OCI-LY3 (cell line): ENCODE measurements at regions not wholly inside any gene's neighbourhood (a gene's known extent, or its start where the extent isn't known, plus 50 kb on each side); places are given as distances from the start of the nearest gene placed in this dataset.

Experiments
- H2AFZ ChIP-seq: fragments of 200-600, 300-600 bp; shearing (Covaris generic); 2 replicates; pipeline ENCODE4 v1.6.0; 2014; ENCODE audit warnings: antibody characterized with exemption, low read depth, low read length
- H3K27ac ChIP-seq: fragments of 200-600, 300-600 bp; sonication (generic); 2 replicates; pipeline ENCODE4 v1.5.1; 2014; ENCODE audit warnings: mild to moderate bottlenecking, low read length, moderate library complexity, mixed read lengths
- H3K27me3 ChIP-seq: fragments of 200-600, 300-600 bp; sonication (generic); 2 replicates; pipeline ENCODE4 v1.6.1; 2014; ENCODE audit warnings: low read depth, low read length, mixed read lengths
- H3K36me3 ChIP-seq: fragments of 200-600, 300-600 bp; sonication (generic); replicated peaks from 2 replicates; pipeline ENCODE3; 2014; ENCODE audit warnings: low read depth, low read length, mixed read lengths
- H3K4me1 ChIP-seq: fragments of 300-600, 200-600 bp; sonication (generic); 2 replicates; pipeline ENCODE4 v1.6.1; 2014; ENCODE audit warnings: low read length, mixed read lengths
- H3K4me2 ChIP-seq: fragments of 200-600, 300-600 bp; sonication (generic); 2 replicates; pipeline ENCODE4 v1.6.1; 2014; ENCODE audit warnings: low read length, mixed read lengths
- H3K4me3 ChIP-seq: fragments of 300-600, 200-600 bp; sonication (generic); 2 replicates; pipeline ENCODE4 v1.5.1; 2014; ENCODE audit warnings: antibody characterized with exemption, mild to moderate bottlenecking, low read length, moderate library complexity
- H3K79me2 ChIP-seq: fragments of 300-600, 200-600 bp; shearing (Covaris generic); 2 replicates; pipeline ENCODE4 v1.6.1; 2014; ENCODE audit warnings: mild to moderate bottlenecking, low read length, mixed read lengths
- H3K9ac ChIP-seq: fragments of 300-600, 200-600 bp; shearing (Covaris generic); 2 replicates; pipeline ENCODE4 v1.6.0; 2014; ENCODE audit warnings: mild to moderate bottlenecking, low read length, moderate library complexity
- H3K9me3 ChIP-seq: fragments of 200-600, 300-600 bp; shearing (Covaris generic); 2 replicates; pipeline ENCODE4 v1.6.1; 2014; ENCODE audit warnings: low read length, mixed read lengths; ENCODE audit not compliant: insufficient read depth
- H4K20me1 ChIP-seq: fragments of 200-600, 300-600 bp; sonication (generic); 2 replicates; pipeline ENCODE4 v1.6.1; 2016; ENCODE audit warnings: low read length, mixed read lengths; ENCODE audit not compliant: insufficient read depth
- CTCF ChIP-seq: fragments of 200-600, 300-600 bp; sonication (generic); IDR thresholded peaks from 2 replicates; pipeline ENCODE4 v1.5.1; 2014; ENCODE audit warnings: antibody characterized with exemption, low read length, low read depth
- EZH2phosphoT487 ChIP-seq: fragments of 200-600 bp; shearing (Covaris generic); IDR thresholded peaks from 2 replicates; pipeline ENCODE4 v1.6.1; 2018; ENCODE audit warnings: antibody characterized with exemption, mixed run types, low read depth

DNA sequence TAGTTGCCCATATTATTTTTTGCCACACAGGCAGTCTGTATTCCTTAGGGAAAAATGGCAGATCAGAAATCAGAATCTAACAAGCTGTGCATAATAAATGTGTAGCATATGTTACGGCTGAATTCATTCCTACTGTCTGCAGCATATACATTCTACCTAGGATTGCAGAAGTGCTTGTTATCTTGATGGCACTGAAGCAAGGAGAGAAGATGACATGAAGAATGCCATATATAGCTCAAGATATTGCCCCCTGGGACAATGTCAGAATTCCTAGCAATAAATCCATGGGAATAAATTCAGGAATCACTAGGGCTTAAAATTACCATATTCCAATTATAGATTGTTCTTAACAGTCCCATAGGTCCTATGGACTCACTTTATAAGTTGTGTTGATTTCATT, 293.0 kb upstream of the CNR1 start:
- no peaks in the 10 kb centered on the region for H3K79me2 ChIP-seq
- H3K36me3 ChIP-seq, result no peaks in the 10 kb centered on the region
- H3K27me3 ChIP-seq, result no peaks in the 10 kb centered on the region
- TF ChIP-seq CTCF, result no peak
- TF ChIP-seq EZH2phosphoT487, result no peak
- no peak overlapping the region for H3K9ac ChIP-seq
- H3K4me3 ChIP-seq, result no peak overlapping the region
- H3K9me3 ChIP-seq, result no peaks in the 10 kb centered on the region
- no peaks in the 10 kb centered on the region for H4K20me1 ChIP-seq
- no peak overlapping the region for H2AFZ ChIP-seq
- no peak overlapping the region for H3K27ac ChIP-seq
- no peak overlapping the region for H3K4me2 ChIP-seq
- no peaks in the 10 kb centered on the region for H3K4me1 ChIP-seq

DNA sequence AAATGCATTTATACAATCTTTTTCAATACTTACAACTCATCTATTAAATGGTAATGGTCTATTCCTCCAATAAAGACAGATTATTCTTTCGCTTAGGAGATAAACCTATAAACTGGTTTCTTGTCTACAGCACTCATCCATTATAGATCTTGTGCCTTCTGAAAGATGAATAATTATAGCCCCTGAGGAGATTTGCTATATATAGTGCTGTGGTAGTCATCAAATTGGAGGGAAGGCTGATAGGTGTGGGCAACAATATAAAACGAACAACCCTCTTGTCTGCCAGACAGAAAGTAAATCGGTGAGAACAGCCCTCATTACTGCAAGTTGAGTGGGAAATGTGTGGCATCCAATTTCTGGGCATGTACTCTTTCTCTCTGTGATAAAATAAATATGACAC, 292.5 kb upstream of the CNR1 start:
- no peak overlapping the region for H3K4me3 ChIP-seq
- H3K27me3 ChIP-seq, result no peaks in the 10 kb centered on the region

GRCh38 chr6:88456221-88456859, 290.2 kb upstream of the CNR1 start:
- no peak overlapping the region for H2AFZ ChIP-seq
- no peak overlapping the region for H3K4me3 ChIP-seq
- no peak overlapping the region for H3K27ac ChIP-seq
- TF ChIP-seq EZH2phosphoT487 (no peak), CTCF (no peak)
- no peaks in the 10 kb centered on the region for H4K20me1 ChIP-seq
- no peak overlapping the region for H3K9ac ChIP-seq
- no peaks in the 10 kb centered on the region for H3K4me1 ChIP-seq
- no peaks in the 10 kb centered on the region for H3K36me3 ChIP-seq
- H3K9me3 ChIP-seq, result no peaks in the 10 kb centered on the region
- no peaks in the 10 kb centered on the region for H3K79me2 ChIP-seq
- H3K4me2 ChIP-seq, result no peak overlapping the region
- H3K27me3 ChIP-seq, result no peaks in the 10 kb centered on the region

More for the DNA sequence above, 292.5 kb upstream of the CNR1 start:
- no peak overlapping the region for H3K27ac ChIP-seq
- H3K9me3 ChIP-seq, result no peaks in the 10 kb centered on the region
- H4K20me1 ChIP-seq, result no peaks in the 10 kb centered on the region
- H3K36me3 ChIP-seq, result no peaks in the 10 kb centered on the region
- no peak overlapping the region for H3K4me2 ChIP-seq
- H3K79me2 ChIP-seq, result no peaks in the 10 kb centered on the region
- no peak for TF ChIP-seq EZH2phosphoT487
- H2AFZ ChIP-seq, result no peak overlapping the region
- no peaks in the 10 kb centered on the region for H3K4me1 ChIP-seq
- H3K9ac ChIP-seq, result no peak overlapping the region

- Histone ChIP-seq H3K27ac (no peak overlapping the region), H2AFZ (no peak overlapping the region), H3K27me3 (no peaks in the 10 kb centered on the region), H4K20me1 (no peaks in the 10 kb centered on the region), H3K4me1 (no peaks in the 10 kb centered on the region), H3K79me2 (no peaks in the 10 kb centered on the region), H3K4me3 (no peak overlapping the region), H3K9me3 (no peaks in the 10 kb centered on the region), H3K36me3 (no peaks in the 10 kb centered on the region), H3K9ac (no peak overlapping the region), H3K4me2 (no peak overlapping the region)
- no peak for TF ChIP-seq CTCF
- no peak for TF ChIP-seq EZH2phosphoT487
Measured at GRCh38 chr6:88455317-88455716, 289.2 kb upstream of the CNR1 start.
